ENCODE measurements at regions not wholly inside any gene's neighbourhood (a gene's known extent, or its start where the extent isn't known, plus 50 kb on each side); places are given as distances from the start of the nearest gene placed in this dataset.

DNA sequence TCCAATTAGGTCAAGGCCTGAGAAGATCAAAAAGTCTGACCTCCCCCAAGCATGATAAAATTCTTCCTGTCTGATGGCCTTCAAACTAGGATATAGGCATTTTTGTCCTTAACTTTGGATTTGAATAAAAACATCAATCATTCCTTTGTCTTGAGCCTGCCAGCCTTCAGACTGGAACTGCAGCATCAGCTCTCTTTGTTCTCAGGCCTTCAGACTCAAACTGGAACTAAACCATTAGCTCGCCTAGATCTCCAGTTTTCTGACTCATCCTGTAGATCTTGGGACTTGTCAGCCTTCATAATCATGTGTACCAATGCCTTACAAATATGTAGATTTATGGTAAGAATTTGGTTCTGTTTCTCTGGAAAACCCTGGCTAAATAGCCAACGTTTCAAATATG lies 721.7 kb downstream of the GALC start:
- Mint-ChIP-seq H3K27ac (no peak overlapping the region), H3K27me3 (ENCODE audit: insufficient read depth) (no peaks in the 10 kb centered on the region), H3K4me3 (no peak overlapping the region), H3K4me1 (ENCODE audit: low read depth) (no peaks in the 10 kb centered on the region), H3K36me3 (ENCODE audit: low read depth) (no peaks in the 10 kb centered on the region), H3K9me3 (peaks cover 36% of the 10 kb centered on the region)
- DNase-seq = no peak
- TF ChIP-seq, protein P1, sequence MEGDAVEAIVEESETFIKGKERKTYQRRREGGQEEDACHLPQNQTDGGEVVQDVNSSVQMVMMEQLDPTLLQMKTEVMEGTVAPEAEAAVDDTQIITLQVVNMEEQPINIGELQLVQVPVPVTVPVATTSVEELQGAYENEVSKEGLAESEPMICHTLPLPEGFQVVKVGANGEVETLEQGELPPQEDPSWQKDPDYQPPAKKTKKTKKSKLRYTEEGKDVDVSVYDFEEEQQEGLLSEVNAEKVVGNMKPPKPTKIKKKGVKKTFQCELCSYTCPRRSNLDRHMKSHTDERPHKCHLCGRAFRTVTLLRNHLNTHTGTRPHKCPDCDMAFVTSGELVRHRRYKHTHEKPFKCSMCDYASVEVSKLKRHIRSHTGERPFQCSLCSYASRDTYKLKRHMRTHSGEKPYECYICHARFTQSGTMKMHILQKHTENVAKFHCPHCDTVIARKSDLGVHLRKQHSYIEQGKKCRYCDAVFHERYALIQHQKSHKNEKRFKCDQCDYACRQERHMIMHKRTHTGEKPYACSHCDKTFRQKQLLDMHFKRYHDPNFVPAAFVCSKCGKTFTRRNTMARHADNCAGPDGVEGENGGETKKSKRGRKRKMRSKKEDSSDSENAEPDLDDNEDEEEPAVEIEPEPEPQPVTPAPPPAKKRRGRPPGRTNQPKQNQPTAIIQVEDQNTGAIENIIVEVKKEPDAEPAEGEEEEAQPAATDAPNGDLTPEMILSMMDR (IDR thresholded peaks at IDR 0.05) = no peak

DNA sequence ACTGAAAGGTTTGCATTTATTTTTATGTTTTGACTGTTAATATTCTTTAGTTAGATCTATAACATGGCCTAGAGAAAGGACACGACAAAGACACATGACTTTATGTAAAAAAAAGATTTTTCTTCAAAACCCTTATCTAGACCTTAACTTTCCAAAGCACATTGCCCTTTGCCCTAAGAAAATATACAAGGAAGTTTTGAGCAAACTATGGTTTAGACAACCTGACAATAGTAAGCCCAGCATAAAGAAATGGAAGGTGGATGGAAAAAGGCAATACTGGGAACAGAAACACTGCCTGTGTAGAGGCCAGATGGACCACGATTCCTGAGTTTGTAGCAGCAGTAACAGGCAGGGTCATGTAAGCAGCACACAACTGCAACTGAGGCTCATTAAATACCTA lies 724.0 kb downstream of the GALC start:
- DNase-seq = no peak
- H3K4me1 Mint-ChIP-seq (ENCODE audit: low read depth) = no peaks in the 10 kb centered on the region
- H3K27me3 Mint-ChIP-seq (ENCODE audit: insufficient read depth) = no peaks in the 10 kb centered on the region
- H3K36me3 Mint-ChIP-seq (ENCODE audit: low read depth) = no peaks in the 10 kb centered on the region
- TF ChIP-seq, protein P1 (IDR thresholded peaks at IDR 0.05) = no peak
- H3K4me3 Mint-ChIP-seq = no peak overlapping the region
- peaks cover 43% of the 10 kb centered on the region for H3K9me3 Mint-ChIP-seq
- H3K27ac Mint-ChIP-seq = no peak overlapping the region

DNA sequence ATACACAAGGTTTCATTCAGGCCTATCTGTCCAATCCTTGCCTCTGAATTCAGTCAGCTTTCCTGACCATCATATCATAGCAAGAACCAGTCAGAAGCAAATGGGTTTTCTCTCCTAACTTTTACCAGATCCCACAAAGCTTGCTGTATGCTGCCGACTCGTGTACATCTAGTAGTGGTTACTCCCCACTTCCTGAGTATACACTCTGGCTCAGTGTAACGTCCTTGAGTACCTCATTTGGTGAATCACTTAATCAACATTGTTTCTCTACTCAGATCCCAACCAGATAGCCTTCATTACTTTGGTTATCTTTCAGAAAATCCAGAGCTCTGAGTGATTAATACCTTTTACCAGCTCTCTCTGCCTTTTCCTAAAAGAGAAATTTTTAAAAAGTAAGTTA lies 728.2 kb downstream of the GALC start:
- TF ChIP-seq, protein P1 (IDR thresholded peaks at IDR 0.05) = no peak
- peaks cover 42% of the 10 kb centered on the region for H3K9me3 Mint-ChIP-seq
- H3K4me1 Mint-ChIP-seq (ENCODE audit: low read depth) = no peaks in the 10 kb centered on the region
- no peaks in the 10 kb centered on the region for H3K27me3 Mint-ChIP-seq (ENCODE audit: insufficient read depth)
- no peaks in the 10 kb centered on the region for H3K36me3 Mint-ChIP-seq (ENCODE audit: low read depth)
- no peak overlapping the region for H3K27ac Mint-ChIP-seq
- no peak overlapping the region for H3K4me3 Mint-ChIP-seq
- DNase-seq = no peak

DNA sequence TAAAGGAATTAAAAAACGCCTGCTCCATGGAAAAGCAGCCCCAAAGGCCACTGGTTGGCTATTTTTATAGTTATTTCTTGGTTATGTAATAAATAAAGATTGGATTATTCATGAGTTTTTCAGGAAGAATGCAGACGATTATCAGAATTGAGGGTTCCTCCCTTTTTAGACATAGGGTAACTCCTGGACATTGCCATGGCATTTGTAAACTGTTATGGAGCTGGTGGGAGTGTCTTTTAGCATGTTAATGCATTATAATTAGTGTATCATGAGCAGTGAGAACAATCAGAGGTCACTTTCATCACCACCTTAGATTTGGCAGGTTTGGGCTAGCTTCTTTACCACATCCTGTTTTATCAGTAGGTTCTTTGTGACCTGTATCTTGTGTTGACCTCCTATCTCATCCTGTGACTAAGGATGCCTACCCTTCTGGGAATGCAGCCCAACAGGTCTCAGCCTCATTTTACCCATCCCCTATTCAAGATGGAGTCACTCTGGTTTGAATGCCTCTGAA lies 728.7 kb downstream of the GALC start:
- Mint-ChIP-seq H3K4me3 (no peak overlapping the region), H3K4me1 (ENCODE audit: low read depth) (no peaks in the 10 kb centered on the region), H3K27me3 (ENCODE audit: insufficient read depth) (no peaks in the 10 kb centered on the region), H3K9me3 (peaks cover 42% of the 10 kb centered on the region), H3K36me3 (ENCODE audit: low read depth) (no peaks in the 10 kb centered on the region), H3K27ac (no peak overlapping the region)
- TF ChIP-seq, protein P1 (IDR thresholded peaks at IDR 0.05) = no peak
- no peak for DNase-seq

DNA sequence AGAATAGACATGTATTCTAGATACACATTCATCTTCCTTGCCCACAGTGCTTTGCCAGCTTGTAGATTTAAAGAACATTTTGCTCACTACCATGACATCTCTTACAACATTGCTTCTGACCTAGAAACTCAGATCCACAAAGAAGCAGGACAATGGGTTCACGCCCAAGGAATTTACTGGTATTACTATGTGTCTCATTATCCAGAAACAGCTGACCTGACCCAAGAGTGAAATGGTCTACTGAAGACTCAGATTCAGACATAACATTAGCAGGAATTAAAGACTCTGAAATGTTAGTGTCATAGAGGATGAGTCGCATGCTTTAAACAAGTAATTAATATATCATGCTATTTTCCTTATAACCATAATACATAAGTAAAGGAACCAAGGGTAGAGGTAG lies 731.4 kb downstream of the GALC start:
- Mint-ChIP-seq H3K4me1 (ENCODE audit: low read depth) (no peaks in the 10 kb centered on the region), H3K9me3 (peaks cover 55% of the 10 kb centered on the region), H3K4me3 (no peak overlapping the region), H3K27ac (no peak overlapping the region), H3K27me3 (ENCODE audit: insufficient read depth) (no peaks in the 10 kb centered on the region; the same call in 1 of the 2 replicates), H3K36me3 (ENCODE audit: low read depth) (no peaks in the 10 kb centered on the region)
- no peak for DNase-seq
- TF ChIP-seq, protein P1 (IDR thresholded peaks at IDR 0.05) = no peak

DNA sequence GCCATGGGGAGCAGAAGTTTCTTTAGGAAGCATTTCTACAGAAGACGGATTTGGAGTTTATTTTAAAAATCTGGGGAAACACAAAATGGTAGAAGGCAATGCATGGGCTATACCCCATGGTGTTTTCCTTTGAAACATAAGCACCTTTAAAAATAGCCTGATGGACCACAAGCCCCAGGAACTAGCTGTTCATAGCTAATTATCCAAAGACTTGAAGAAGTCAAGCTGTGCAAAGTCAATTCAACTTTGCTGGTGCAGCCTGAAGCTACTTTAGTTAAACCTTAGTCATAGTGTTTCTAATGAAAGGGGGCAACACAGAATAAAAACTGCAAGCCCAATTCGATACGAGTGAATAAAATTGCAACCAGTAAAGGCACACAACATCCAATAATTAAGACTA lies 732.5 kb downstream of the GALC start:
- Mint-ChIP-seq H3K4me3 (no peak overlapping the region), H3K36me3 (ENCODE audit: low read depth) (no peaks in the 10 kb centered on the region), H3K4me1 (ENCODE audit: low read depth) (no peaks in the 10 kb centered on the region), H3K9me3 (peaks cover 54% of the 10 kb centered on the region), H3K27me3 (ENCODE audit: insufficient read depth) (no peaks in the 10 kb centered on the region; the same call in 1 of the 2 replicates), H3K27ac (no peak overlapping the region)
- no peak for DNase-seq
- TF ChIP-seq, protein P1 (IDR thresholded peaks at IDR 0.05) = no peak
